Esophagus squamous epithelium (tissue), 4 donors: ENCODE measurements at regions not wholly inside any gene's neighbourhood (a gene's known extent, or its start where the extent isn't known, plus 50 kb on each side); places are given as distances from the start of the nearest gene placed in this dataset.

Experiments used
- CTCF ChIP-seq, 6 experiments: fragments of 450-650 bp in 4 of 6; fragments of 200-600 bp in 2 of 6; sonication (generic) in 2 of 6; IDR thresholded peaks; one replicate each; pipeline ENCODE4 v1.5.1; 2016 to 2019; ENCODE audit warnings: antibody characterized with exemption in 6 of 6, mild to moderate bottlenecking in 4 of 6, moderate library complexity in 4 of 6
- POLR2A ChIP-seq, 4 donors: fragments of 450-650 bp; IDR thresholded peaks; one replicate each; pipeline ENCODE4 v1.6.1; 2017; ENCODE audit warnings: antibody characterized with exemption in 4 of 4, mild to moderate bottlenecking in 4 of 4, moderate library complexity in 3 of 4

DNA sequence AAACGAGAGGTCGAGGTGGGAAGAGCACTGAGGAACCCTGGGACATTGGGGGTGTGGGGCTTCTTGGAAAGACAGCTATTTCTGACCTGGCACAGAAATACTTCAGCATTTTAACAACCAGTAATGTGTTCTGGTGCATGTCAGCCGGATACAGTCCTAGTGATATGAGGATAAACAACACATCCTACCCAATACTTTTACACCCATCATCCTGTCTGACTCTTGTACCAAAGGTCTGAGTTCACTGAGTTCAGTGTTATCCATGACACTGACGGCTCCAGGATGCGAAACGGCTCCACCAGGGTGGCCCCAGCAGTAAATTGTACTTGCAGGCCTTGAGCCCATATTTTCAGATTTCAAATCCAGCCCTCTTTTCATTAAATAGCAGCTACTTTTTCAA is 65.9 kb upstream of the SH3BP4 start:
- TF ChIP-seq CTCF (IDR thresholded peaks at IDR 0.05), result no peak
- TF ChIP-seq POLR2A (IDR thresholded peaks at IDR 0.05), result no peak
